ENCODE measurements at regions not wholly inside any gene's neighbourhood (a gene's known extent, or its start where the extent isn't known, plus 50 kb on each side); places are given as distances from the start of the nearest gene placed in this dataset.
"Not testable (repeated sequence)": the region's sequence is repeated elsewhere in the genome, so short reads cannot be mapped to it uniquely, and the experiment has no call there.

- DNase-seq: no peak
Measured at GRCh38 chr19:28076628-28077027, 1136.3 kb downstream of the UQCRFS1 start.

- DNase-seq: no peak
Measured at GRCh38 chr19:28075229-28075628, 1137.7 kb downstream of the UQCRFS1 start.

GRCh38 chr19:28074773-28075172, 1138.2 kb downstream of the UQCRFS1 start:
- DNase-seq: no peak

DNA sequence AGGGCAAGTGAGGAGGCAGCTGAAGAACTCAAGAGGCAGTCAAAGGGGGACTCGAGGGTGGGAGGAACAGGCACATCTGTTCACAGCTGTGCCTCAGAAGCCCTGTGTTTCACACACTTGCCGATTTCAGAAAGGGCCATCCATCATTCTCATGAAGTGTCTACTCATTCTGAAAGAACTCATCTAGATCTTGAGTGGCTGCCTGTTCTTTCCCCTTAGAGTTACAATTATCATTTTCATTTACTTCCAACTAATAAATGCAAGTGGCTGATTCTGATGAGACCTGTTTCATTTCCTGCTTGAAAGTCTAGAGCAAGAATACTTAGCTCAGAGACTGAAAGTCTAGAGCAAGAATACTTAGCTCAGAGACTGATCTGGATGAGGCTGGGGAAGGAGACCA, 1145.1 kb downstream of the UQCRFS1 start:
- DNase-seq: no peak

DNA sequence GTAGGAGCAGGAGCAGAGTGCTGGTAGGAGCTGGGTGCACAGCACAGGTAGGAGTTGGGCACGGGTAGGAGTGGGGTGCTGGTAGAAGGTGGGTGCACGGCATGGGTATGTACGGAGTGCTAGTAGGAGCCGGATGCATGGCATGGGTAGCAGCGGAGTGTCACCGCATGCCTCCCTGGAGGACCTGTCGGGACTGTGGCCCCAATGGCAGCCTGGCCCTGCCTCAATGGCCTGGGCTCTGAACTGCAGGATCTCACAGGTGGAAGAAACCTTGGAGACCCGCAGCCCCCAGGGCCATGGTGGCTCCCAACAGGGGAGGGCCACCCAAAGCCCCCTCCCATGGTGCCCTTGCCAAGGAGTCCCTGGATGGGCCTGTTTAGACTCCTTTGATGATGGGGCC, 1146.0 kb downstream of the UQCRFS1 start:
- DNase-seq: no peak

- DNase-seq: no peak
Measured at GRCh38 chr19:28066161-28066560, 1146.8 kb downstream of the UQCRFS1 start.

GRCh38 chr19:28065026-28065425, 1147.9 kb downstream of the UQCRFS1 start:
- no peak for DNase-seq

- DNase-seq: no peak
Measured at GRCh38 chr19:28063702-28064101, 1149.2 kb downstream of the UQCRFS1 start.

- no peak for DNase-seq
Measured at GRCh38 chr19:28061111-28061510, 1151.8 kb downstream of the UQCRFS1 start.

GRCh38 chr19:28057026-28057425, 1155.9 kb downstream of the UQCRFS1 start:
- DNase-seq: not testable (repeated sequence)

DNA sequence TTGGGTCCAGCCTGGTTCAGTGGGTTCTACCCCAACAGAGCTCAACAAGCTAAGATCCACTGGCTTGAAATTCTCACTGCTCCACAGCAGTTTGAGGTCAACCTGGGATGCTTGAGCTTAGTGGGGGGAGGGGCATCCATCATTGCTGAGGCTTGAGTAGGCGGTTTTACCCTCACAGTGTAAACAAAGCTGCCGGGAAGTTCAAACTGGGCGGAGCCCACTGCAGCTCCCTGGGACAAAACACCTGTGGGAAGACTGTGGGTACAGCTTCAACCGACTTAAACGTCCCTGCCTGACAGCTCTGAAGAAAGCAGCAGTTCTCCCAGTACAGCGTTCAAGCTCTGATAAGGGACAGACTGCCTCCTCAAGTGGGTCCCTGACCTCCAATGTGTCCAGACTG, 1161.9 kb downstream of the UQCRFS1 start:
- no peak for DNase-seq

GRCh38 chr19:28049875-28050274, 1163.1 kb downstream of the UQCRFS1 start:
- DNase-seq: no peak

DNA sequence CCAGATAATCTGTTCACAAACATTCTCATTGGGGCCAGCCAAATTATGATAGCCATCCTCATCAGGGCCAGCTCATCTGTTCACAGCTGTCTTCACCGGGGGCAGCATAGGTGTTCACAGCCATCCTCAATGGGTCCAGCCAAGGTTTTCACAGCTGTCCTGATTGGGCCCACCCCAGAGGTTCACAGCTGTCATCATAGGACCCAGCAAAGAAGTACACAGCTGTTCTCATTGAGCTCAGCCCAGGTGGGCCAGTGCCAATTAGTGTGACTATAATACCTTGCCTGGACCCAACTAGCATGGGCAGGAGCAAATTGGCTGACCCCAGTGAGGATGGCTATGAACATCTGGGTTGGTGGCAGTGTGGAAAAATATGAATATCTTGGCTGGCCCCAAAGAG, 1166.0 kb downstream of the UQCRFS1 start:
- DNase-seq: no peak

DNA sequence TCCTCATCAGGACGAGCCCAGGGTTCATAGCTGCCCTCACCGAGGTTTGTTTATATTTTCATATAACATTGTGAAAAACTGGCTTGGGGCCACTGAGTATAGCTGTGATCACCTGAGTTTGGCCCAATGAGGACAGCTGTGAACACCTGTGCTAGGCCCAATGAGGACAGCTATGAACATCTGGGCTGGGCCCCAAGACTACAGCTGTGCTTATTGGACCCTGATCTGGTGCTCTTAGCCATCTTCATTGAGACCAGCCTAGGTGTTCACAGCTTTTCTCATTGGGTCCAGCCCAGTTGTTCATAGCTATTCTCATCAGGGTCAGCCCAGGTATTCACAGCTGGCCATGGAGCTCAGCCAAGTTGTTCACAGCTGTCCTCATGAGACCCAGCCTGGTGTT, 1167.3 kb downstream of the UQCRFS1 start:
- DNase-seq: no peak

GRCh38 chr19:28044477-28044876, 1168.5 kb downstream of the UQCRFS1 start:
- no peak for DNase-seq

DNA sequence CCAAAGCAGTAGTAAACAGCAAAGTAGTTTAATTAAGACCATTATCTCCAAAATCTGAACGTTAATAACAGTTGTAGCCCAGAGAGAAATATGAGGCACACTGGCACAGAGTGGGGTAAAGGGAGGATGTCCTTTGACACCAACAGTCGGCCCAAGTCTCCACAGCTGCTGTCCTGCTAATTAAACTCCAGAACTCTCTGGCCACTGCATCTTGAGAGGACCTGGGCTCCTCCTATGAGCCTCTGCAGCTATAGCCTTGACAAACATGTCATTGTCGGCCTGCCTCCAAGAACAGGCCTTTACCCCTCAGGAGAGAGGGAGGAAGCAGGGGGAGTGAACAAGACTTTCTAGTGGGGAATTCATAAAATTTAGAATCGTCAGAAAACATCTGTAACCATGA, 1170.4 kb downstream of the UQCRFS1 start:
- no peak for DNase-seq

DNA sequence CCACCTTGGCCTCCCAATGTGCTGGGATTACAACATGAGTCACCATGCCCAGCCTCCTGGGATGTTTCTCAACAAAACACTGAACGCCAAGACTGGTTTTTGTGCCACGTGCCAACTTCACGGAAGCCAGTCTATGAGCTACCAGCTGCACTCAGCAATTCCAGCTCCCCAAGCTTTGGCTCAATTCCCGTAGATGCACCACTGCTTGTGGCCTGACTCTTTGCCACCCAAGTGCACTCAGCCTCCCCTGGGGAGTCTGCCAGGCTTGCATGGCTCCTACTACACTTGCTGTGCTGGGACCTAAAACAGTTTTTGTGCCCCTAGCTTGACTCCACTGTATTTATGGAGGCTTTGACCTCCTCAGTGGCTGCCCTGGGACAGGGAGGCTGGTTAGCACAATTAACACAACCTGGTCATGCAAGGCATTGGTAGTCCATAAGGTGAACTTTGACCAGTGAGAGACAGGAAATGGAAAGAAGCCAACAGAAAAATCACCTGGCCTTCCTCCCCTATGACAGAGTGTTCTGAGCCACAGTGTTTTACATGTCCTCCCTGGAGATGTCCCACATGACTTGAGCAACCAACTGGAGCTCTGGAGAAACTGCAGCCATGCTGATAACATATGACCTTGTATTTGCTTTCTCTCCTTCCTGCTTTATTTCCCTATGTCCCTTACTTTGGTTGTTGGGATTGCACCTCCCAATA, 1173.1 kb downstream of the UQCRFS1 start:
- no peak for DNase-seq

DNA sequence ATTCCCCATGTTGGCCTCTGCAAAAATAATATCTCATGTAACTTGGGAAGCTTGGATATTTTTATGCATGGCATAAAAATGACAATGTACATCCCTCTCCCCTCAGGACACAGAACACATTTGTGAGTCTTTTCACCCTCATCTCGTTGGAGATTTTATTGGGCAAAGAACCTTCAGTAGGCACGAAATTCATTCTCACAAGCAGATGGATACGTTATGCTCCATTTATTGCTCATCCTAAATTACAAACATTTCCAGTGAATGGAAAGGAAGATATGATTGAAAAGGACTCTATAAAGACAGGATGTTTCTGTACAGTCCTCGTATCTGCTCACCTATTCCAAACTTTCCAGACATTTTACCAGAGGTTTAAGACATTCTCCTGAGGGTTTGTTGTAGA, 1175.8 kb downstream of the UQCRFS1 start:
- DNase-seq: no peak

DNA sequence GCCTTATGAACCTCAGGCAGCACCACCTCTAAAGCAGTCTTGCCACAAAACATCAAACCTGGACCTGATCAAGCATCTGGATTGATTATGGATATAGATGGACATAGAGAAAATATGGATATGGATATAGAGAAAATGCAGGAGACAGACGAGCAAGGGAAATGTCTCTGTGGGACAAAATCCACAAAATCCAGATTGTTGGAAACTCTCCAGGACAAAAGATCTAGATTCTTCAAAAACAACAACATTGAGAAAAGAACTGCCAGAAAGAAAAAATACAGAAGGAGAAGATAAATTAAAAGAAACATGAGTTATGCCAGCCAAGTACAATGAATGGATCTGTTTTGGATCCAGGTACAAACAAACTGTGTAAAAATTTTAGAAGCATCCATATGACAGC, 1176.5 kb downstream of the UQCRFS1 start:
- no peak for DNase-seq

GRCh38 chr19:28034936-28035335, 1178.0 kb downstream of the UQCRFS1 start:
- no peak for DNase-seq

DNA sequence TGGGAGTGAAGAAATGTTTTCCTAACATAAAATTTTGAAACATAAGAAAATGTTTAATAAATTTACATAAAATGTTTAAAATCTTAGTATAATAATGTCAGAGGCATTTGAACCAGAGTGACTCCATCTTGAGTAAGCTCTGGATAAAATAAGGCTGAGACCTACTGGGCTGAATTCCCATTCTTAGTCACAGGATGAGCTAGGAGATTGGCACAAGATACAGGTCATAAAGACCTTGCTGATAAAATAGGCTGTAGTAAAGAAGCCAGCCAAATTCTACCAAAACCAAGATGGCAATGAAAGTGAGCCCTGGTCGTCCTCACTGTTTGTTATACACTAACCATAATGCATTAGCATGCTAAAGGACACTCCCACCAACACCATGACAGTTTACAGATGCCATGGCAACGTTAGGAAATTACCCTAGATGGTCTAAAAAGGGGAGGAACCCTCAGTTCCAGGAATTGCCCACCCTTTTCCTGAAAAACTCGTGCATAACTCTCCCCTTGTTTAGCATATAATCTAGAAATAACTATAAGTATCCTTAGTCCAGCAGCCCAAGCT, 1184.0 kb downstream of the UQCRFS1 start:
- DNase-seq: no peak

GRCh38 chr19:28027116-28027515, 1185.8 kb downstream of the UQCRFS1 start:
- no peak for DNase-seq

- DNase-seq: no peak
Measured at GRCh38 chr19:28026636-28027035, 1186.3 kb downstream of the UQCRFS1 start.

DNA sequence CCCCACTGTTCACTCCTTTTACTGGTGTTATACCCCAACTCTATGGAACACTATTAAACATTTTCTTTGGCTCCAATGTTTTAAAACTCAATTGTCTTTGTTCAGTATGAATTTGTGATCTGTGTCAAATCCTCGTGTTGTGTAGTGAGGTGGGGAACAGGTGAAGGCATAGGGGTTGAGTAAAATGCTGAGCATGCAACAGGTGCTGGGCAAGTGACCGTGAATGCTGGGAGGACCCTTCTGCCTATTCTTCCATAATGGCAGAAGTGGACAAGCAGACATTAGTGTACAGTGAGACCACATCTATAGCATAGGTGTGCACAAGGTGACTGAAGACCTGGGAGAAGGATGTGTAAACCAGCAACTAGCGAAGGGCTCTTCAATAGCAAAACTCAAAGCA, 1188.0 kb downstream of the UQCRFS1 start:
- DNase-seq: no peak

DNA sequence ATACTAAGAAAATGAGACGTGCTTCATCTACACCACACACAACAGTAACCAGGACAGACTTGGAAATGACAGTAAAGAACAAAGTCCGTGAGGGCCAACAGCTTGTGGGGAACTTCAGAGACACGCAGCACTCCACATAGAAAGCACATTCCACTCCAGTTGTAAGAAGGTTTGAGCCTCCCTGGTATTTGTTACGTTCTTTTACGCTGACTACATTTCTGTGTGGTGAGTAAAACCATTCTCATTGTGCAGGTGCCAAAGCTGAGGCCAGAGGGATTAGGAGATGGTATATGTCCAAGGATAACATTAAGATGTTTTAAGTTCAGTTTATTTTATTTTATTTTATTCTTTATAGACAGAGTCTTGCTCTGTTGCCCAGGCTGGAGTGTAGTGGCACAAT, 1189.9 kb downstream of the UQCRFS1 start:
- no peak for DNase-seq
